ENCODE measurements at regions not wholly inside any gene's neighbourhood (a gene's known extent, or its start where the extent isn't known, plus 50 kb on each side); places are given as distances from the start of the nearest gene placed in this dataset.

DNA sequence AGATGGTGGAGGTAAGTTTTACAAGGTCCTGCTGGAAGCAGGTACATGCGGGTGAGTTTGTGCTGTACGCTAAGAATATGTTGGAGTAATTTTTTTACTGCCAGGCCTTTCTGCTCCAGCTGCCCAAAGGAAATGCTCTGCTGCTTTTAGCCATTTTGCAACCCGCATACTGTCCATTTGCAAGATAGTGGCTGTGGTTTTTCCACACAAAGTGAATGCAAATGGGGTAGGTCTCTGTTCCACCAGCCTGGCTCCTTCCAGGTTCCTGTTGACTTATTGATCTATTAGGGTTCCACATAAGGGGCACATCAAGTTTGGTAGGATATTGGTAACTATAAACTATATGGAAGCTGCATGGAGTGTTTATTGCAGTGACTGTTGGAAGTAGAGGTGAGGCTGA lies 227.1 kb downstream of the SI start:
- ChIA-PET POLR2A (no interaction called here), CTCF (no interaction called here)
- Histone ChIP-seq H3K4me3 (no peak overlapping the region), H3K9me3 (no peaks in the 10 kb centered on the region), H3K4me2 (no peak overlapping the region), H3K27ac (no peak overlapping the region), H3K4me1 (no peaks in the 10 kb centered on the region)
- no peak for TF ChIP-seq MAZ (IDR thresholded peaks at IDR 0.05; ENCODE audit: borderline replicate concordance, low read depth, low read length)
- TF ChIP-seq PHF8 (IDR thresholded peaks at IDR 0.05; ENCODE audit: borderline replicate concordance, low read depth) = no peak
- TF ChIP-seq RNF2 (IDR thresholded peaks at IDR 0.05; ENCODE audit: borderline replicate concordance, low read depth) = no peak
- TF ChIP-seq, protein P1, sequence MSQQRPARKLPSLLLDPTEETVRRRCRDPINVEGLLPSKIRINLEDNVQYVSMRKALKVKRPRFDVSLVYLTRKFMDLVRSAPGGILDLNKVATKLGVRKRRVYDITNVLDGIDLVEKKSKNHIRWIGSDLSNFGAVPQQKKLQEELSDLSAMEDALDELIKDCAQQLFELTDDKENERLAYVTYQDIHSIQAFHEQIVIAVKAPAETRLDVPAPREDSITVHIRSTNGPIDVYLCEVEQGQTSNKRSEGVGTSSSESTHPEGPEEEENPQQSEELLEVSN (IDR thresholded peaks at IDR 0.05; ENCODE audit: borderline replicate concordance, low read depth) = no peak
- TF ChIP-seq MAFK (IDR thresholded peaks at IDR 0.05; ENCODE audit: partially characterized antibody) = no peak
- no peak for TF ChIP-seq RFX5 (IDR thresholded peaks at IDR 0.05)
- no peak for TF ChIP-seq POLR2A (IDR thresholded peaks at IDR 0.05; ENCODE audit: low read length)
- TF ChIP-seq EP300 (IDR thresholded peaks at IDR 0.05) = no peak
- no peak for TF ChIP-seq HOXB13 (CRISPR knock-in tag; IDR thresholded peaks at IDR 0.05; ENCODE audit: low read depth)
- TF ChIP-seq FOSL2 (IDR thresholded peaks at IDR 0.05) = no peak
- TF ChIP-seq FOSL2 (CRISPR knock-in tag; IDR thresholded peaks at IDR 0.05) = no peak
- TF ChIP-seq, protein P2, sequence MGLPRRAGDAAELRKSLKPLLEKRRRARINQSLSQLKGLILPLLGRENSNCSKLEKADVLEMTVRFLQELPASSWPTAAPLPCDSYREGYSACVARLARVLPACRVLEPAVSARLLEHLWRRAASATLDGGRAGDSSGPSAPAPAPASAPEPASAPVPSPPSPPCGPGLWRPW (IDR thresholded peaks at IDR 0.05) = no peak
- DNase-seq (ENCODE audit: low read depth in 1 of 2, low spot score in 1 of 2) = no peak
- no peak for FAIRE-seq
- no peak for ATAC-seq
- 75% methylated on average over 3 of the region's 3 CpGs for whole genome bisulfite sequencing (ENCODE audit: missing lambda C conversion rate)

DNA sequence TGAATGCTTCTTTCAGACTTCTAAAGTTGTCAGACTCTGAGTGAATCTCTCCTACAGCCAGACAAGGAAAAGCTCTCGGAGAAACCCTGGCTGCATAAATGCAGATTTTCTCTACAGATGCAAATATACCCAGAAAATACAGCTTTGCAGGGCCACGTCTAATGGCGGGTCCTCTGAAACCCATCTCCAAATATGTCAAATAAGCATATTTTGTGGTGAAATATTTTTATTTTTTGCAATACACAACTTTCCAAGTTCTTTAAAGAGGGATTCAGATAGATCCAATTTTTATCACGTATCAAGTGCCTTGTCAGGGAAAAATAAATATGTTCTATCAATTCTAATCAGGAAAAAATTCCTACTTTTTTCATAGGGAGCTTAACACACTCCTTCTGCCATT lies 229.4 kb downstream of the SI start:
- WGBS (ENCODE audit: missing lambda C conversion rate) = 58% methylated on average over 4 of the region's 4 CpGs
- ATAC-seq = no peak

DNA sequence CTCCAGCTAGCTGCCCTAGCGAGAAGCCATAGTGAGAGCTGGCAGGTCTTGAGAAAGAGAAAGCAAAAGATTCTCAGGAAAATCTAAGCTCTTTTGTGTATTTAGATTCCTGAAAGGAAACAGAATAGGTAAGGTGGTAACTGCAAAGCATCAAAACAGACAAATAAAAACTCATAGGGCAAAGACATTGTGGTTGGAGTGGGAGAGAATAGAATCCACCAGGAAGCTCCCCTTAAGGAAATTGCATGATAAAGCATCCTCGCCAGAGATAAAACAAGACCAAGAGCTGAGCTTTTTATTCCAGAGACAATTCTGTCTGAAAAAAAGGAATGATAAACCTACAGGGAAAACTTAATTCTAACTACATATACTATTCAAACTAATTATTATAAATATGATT lies 232.6 kb downstream of the SI start:
- WGBS (ENCODE audit: missing lambda C conversion rate) = 49% methylated on average over 2 of the region's 2 CpGs
- POLR2A ChIA-PET = no interaction called here
- CTCF ChIA-PET = no interaction called here

More for the DNA sequence above, 229.4 kb downstream of the SI start:
- no peaks in the 10 kb centered on the region; the same call in 2 of the 3 replicates for H3K9me3 ChIP-seq
- H3K4me1 ChIP-seq = no peaks in the 10 kb centered on the region
- H3K4me2 ChIP-seq = no peak overlapping the region
- H3K4me3 ChIP-seq = no peak overlapping the region
- TF ChIP-seq MYC (IDR thresholded peaks at IDR 0.05; ENCODE audit: borderline replicate concordance, low read length) (no peak), TFCP2L1 (CRISPR knock-in tag; IDR thresholded peaks at IDR 0.05) (no peak), MAFK (IDR thresholded peaks at IDR 0.05; ENCODE audit: partially characterized antibody) (peak; percentile 74)
- TF ChIP-seq, protein P3, sequence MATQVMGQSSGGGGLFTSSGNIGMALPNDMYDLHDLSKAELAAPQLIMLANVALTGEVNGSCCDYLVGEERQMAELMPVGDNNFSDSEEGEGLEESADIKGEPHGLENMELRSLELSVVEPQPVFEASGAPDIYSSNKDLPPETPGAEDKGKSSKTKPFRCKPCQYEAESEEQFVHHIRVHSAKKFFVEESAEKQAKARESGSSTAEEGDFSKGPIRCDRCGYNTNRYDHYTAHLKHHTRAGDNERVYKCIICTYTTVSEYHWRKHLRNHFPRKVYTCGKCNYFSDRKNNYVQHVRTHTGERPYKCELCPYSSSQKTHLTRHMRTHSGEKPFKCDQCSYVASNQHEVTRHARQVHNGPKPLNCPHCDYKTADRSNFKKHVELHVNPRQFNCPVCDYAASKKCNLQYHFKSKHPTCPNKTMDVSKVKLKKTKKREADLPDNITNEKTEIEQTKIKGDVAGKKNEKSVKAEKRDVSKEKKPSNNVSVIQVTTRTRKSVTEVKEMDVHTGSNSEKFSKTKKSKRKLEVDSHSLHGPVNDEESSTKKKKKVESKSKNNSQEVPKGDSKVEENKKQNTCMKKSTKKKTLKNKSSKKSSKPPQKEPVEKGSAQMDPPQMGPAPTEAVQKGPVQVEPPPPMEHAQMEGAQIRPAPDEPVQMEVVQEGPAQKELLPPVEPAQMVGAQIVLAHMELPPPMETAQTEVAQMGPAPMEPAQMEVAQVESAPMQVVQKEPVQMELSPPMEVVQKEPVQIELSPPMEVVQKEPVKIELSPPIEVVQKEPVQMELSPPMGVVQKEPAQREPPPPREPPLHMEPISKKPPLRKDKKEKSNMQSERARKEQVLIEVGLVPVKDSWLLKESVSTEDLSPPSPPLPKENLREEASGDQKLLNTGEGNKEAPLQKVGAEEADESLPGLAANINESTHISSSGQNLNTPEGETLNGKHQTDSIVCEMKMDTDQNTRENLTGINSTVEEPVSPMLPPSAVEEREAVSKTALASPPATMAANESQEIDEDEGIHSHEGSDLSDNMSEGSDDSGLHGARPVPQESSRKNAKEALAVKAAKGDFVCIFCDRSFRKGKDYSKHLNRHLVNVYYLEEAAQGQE (IDR thresholded peaks at IDR 0.05) = no peak
- TF ChIP-seq, protein P4, sequence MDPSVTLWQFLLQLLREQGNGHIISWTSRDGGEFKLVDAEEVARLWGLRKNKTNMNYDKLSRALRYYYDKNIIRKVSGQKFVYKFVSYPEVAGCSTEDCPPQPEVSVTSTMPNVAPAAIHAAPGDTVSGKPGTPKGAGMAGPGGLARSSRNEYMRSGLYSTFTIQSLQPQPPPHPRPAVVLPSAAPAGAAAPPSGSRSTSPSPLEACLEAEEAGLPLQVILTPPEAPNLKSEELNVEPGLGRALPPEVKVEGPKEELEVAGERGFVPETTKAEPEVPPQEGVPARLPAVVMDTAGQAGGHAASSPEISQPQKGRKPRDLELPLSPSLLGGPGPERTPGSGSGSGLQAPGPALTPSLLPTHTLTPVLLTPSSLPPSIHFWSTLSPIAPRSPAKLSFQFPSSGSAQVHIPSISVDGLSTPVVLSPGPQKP (IDR thresholded peaks at IDR 0.05; ENCODE audit: low read depth, low read length) = no peak
- H3K27ac ChIP-seq = no peak overlapping the region
- CTCF ChIA-PET = no interaction called here
- POLR2A ChIA-PET = no interaction called here
- FAIRE-seq (no peak), DNase-seq (ENCODE audit: low read depth in 1 of 2, low spot score in 1 of 2) (no peak)

More for the DNA sequence above, 232.6 kb downstream of the SI start:
- no peaks in the 10 kb centered on the region for H3K4me1 ChIP-seq
- ATAC-seq = no peak
- no peak overlapping the region for H3K4me2 ChIP-seq
- no peak overlapping the region for H3K4me3 ChIP-seq
- TF ChIP-seq RAD21 (conservative IDR thresholded peaks at IDR 0.05 in 1 of 2, IDR thresholded peaks at IDR 0.05 in 1 of 2) (no peak), ZFP36 (IDR thresholded peaks at IDR 0.05; ENCODE audit: borderline replicate concordance, partially characterized antibody) (no peak)
- no peak for FAIRE-seq
- no peak for DNase-seq (ENCODE audit: low read depth in 1 of 2, low spot score in 1 of 2)
- no peaks in the 10 kb centered on the region; the same call in 2 of the 3 replicates for H3K9me3 ChIP-seq
- H3K27ac ChIP-seq = no peak overlapping the region

Measured in A549 (cell line).